Kidney (tissue), 13 donors: ENCODE measurements at regions not wholly inside any gene's neighbourhood (a gene's known extent, or its start where the extent isn't known, plus 50 kb on each side); places are given as distances from the start of the nearest gene placed in this dataset.
"Not testable (repeated sequence)": the region's sequence is repeated elsewhere in the genome, so short reads cannot be mapped to it uniquely, and the experiment has no call there.

Experiments
- DNase-seq, 5 donors: peaks; one replicate each; pipeline ENCODE4 v3.0.0-alpha.2; 2013 to 2020
- FAIRE-seq: peaks from 2 replicates; lab custom pipeline; 2012; peaks lifted over from hg19 to GRCh38; lab: Jason Lieb, UNC
- H3K27ac ChIP-seq, 2 donors: one replicate each; pipeline ENCODE4 v1.7.0; 2013; ENCODE audit warnings: low read depth in 2 of 2, low read length in 2 of 2, inconsistent platforms in 1 of 2
- H3K27me3 ChIP-seq: one replicate; pipeline ENCODE4 v1.7.1; 2013; ENCODE audit warnings: low read length, inconsistent platforms; ENCODE audit not compliant: control insufficient read depth, insufficient read depth
- H3K36me3 ChIP-seq, 3 donors: one replicate each; pipeline versions ENCODE4 v1.7.0 to v1.7.1; 2013; ENCODE audit warnings: low read length in 3 of 3, control low read depth in 1 of 3, inconsistent platforms in 1 of 3; ENCODE audit not compliant: insufficient read depth in 3 of 3, control insufficient read depth in 2 of 3
- H3K4me1 ChIP-seq, 3 donors: one replicate each; pipeline versions ENCODE4 v1.7.0 to v1.7.1; 2013; ENCODE audit warnings: low read length in 3 of 3, inconsistent platforms in 1 of 3, low read depth in 1 of 3; ENCODE audit not compliant: control insufficient read depth in 2 of 3, insufficient read depth in 2 of 3
- H3K4me3 ChIP-seq, 3 donors: one replicate each; pipeline versions ENCODE4 v1.7.0 to v1.8.1; 2013; ENCODE audit warnings: low read length in 3 of 3, control low read depth in 1 of 3, inconsistent platforms in 1 of 3
- H3K9ac ChIP-seq, 3 donors: one replicate each; pipeline versions ENCODE4 v1.7.0 to v1.7.1; 2013; ENCODE audit warnings: low read length in 3 of 3, control low read depth in 1 of 3, inconsistent platforms in 1 of 3
- H3K9me3 ChIP-seq, 3 donors: one replicate each; pipeline versions ENCODE4 v1.7.0 to v1.7.1; 2013; ENCODE audit warnings: low read length in 3 of 3, control low read depth in 1 of 3, inconsistent platforms in 1 of 3; ENCODE audit not compliant: control insufficient read depth in 2 of 3, insufficient read depth in 1 of 3
- intact Hi-C: fragments of 100-400 bp; cut with DNase I; formaldehyde crosslinking; loops from one replicate; pipeline ENCODE4 v1.11.1; 2022
- TF ChIP-seq, protein P1 (sequence below): IDR thresholded peaks from 3 replicates; pipeline ENCODE4 v1.5.1; 2012; ENCODE audit warnings: mild to moderate bottlenecking, moderate library complexity, borderline replicate concordance; ENCODE audit not compliant: insufficient read depth; ENCODE audit errors: extremely low read depth
- donor health status: control.
- donor health status: control.
- donor health status: control.
- donor health status: control.
- donor health status: control.
- donor health status: DM: yes; HTN: yes; CAD: no.
- donor health status: Normal renal cell carcinoma (clear cell type).

DNA sequence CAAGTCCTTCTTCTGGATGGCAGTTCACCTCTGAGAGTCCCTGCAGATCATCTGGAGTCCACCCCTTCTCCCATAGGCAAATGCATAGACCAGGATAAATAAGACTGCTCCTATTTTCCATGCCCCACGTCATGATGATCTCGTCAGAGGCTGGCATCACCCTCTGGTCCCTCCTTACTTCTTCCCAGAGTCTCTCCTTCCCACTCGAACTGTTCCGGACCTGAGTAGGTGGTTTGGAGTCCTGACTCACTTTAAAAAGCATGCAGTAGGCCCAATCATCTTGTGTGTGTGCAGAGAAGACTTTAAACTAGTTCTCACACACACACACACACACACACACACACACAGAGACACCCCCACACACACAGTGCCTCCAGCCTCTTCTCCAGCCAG, 72.0 kb downstream of the SOX9 start:
- Histone ChIP-seq H3K9me3 (no peaks in the 10 kb centered on the region), H3K27me3 (no peaks in the 10 kb centered on the region), H3K4me1 (no peaks in the 10 kb centered on the region), H3K36me3 (no peaks in the 10 kb centered on the region), H3K9ac (no peak overlapping the region), H3K4me3 (no peak overlapping the region), H3K27ac (no peak overlapping the region)
- intact Hi-C loops, result no loop called here
- DNase-seq (no peak), FAIRE-seq (no peak)
- TF ChIP-seq, protein P1, sequence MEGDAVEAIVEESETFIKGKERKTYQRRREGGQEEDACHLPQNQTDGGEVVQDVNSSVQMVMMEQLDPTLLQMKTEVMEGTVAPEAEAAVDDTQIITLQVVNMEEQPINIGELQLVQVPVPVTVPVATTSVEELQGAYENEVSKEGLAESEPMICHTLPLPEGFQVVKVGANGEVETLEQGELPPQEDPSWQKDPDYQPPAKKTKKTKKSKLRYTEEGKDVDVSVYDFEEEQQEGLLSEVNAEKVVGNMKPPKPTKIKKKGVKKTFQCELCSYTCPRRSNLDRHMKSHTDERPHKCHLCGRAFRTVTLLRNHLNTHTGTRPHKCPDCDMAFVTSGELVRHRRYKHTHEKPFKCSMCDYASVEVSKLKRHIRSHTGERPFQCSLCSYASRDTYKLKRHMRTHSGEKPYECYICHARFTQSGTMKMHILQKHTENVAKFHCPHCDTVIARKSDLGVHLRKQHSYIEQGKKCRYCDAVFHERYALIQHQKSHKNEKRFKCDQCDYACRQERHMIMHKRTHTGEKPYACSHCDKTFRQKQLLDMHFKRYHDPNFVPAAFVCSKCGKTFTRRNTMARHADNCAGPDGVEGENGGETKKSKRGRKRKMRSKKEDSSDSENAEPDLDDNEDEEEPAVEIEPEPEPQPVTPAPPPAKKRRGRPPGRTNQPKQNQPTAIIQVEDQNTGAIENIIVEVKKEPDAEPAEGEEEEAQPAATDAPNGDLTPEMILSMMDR, result no peak

DNA sequence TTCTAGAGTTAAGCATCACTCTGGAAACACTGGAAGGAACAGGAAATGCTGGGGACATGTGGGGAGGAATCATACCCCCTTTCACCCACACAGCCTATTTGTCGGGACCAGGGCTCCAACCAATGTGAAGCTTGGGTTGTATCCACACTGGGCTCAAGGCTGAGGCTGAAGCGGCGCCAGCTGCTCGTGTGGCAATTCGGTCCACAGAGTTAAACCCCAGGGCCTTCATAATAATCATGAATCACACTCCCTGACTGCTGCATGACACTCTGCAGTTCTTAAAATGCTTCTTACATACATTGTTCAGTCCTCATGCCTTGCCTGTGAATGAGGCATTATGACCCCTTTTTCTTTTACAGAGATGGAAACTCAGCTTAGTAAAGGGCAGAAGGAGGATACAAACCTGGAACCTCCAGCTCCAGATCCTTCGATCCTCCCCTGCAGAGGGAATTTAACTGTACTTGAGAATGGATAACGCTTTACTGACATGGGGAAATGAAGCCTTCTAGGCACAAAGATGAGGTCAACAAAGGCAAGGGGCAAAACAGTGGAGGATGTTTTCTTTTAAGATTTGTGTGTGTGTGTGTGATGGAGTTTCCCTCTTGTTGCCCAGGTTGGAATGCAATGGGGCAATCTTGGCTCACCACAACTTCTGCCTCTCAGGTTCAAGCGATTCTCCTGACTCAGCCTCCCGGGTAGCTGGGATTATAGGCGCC, 72.7 kb downstream of the SOX9 start:
- Histone ChIP-seq H3K4me3 (no peak overlapping the region), H3K9ac (no peak overlapping the region), H3K27me3 (no peaks in the 10 kb centered on the region), H3K9me3 (no peaks in the 10 kb centered on the region), H3K27ac (no peak overlapping the region), H3K4me1 (no peaks in the 10 kb centered on the region), H3K36me3 (no peaks in the 10 kb centered on the region)
- DNase-seq, result no peak
- TF ChIP-seq, protein P1, result no peak
- FAIRE-seq, result no peak
- intact Hi-C loops, result no loop called here

DNA sequence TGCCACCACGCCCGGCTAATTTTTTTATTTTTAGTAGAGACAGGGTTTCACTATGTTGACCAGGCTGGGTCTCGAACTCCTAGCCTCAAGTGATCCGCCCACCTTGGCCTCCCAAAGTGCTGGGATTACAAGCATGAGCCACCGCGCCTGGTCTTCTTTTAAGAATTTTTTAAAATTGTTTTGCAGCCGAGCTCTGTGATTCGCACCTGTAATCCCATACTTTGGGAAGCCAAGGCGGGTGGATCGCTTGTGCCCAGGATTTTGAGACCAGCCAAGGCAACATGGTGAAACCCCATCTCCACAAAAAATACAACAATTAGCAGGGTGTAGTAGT, 73.3 kb downstream of the SOX9 start:
- H3K27ac ChIP-seq, FAIRE-seq, H3K4me1 ChIP-seq, H3K9ac ChIP-seq, H3K27me3 ChIP-seq, H3K36me3 ChIP-seq, H3K4me3 ChIP-seq, H3K9me3 ChIP-seq, DNase-seq, intact Hi-C loops: not testable (repeated sequence)

DNA sequence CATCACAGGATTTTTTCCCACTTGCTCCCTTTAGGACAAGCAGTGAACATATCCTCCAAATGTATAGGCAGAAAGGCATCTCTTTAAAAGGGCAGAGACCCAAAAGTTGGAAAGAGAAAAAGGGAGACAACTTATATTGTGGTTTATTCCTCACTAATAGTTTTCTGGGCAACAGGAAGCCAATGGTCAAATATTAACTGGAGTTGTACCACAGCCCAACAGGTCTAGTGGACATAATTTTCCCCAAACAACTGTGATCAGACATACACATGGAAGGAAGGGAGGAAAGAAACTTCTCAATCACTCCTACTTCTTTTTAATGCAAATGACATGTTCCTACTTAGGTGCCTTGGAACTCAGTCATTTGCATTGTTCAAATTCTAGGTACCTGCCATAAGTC, 78.4 kb downstream of the SOX9 start:
- Histone ChIP-seq H3K9ac (no peak overlapping the region), H3K36me3 (no peaks in the 10 kb centered on the region), H3K27ac (peak overlapping the region in 1 of 2 donors; percentile 28), H3K4me3 (no peak overlapping the region), H3K4me1 (no peaks in the 10 kb centered on the region), H3K9me3 (no peaks in the 10 kb centered on the region), H3K27me3 (no peaks in the 10 kb centered on the region)
- intact Hi-C loops, result no loop called here
- DNase-seq (peak in 1 of 5 donors; percentile 27), FAIRE-seq (no peak)
- TF ChIP-seq, protein P1, result no peak
